Muscle of leg (tissue), 3 donors: ENCODE measurements at regions not wholly inside any gene's neighbourhood (a gene's known extent, or its start where the extent isn't known, plus 50 kb on each side); places are given as distances from the start of the nearest gene placed in this dataset.

Experiments
- DNase-seq: peaks from one replicate; pipeline ENCODE4 v3.0.0; 2013
- H3K27ac ChIP-seq: one replicate; pipeline ENCODE4 v1.5.1; 2013; ENCODE audit warnings: mild to moderate bottlenecking, low read length, control low read depth
- H3K27me3 ChIP-seq: one replicate; pipeline ENCODE4 v1.6.1; 2013; ENCODE audit warnings: low read length; ENCODE audit not compliant: control insufficient read depth, insufficient read depth
- H3K36me3 ChIP-seq: one replicate; pipeline ENCODE4 v1.6.1; 2013; ENCODE audit warnings: low read length; ENCODE audit not compliant: control insufficient read depth, insufficient read depth
- H3K4me1 ChIP-seq: one replicate; pipeline ENCODE4 v1.6.1; 2013; ENCODE audit warnings: low read length; ENCODE audit not compliant: control insufficient read depth, insufficient read depth
- H3K4me3 ChIP-seq: one replicate; pipeline ENCODE4 v1.5.1; 2013; ENCODE audit warnings: low read length, control low read depth
- H3K9me3 ChIP-seq: replicated peaks from 2 replicates; pipeline ENCODE4 v1.6.1; 2013; ENCODE audit warnings: low read depth, low read length; ENCODE audit not compliant: control insufficient read depth
- WGBS: methylation state at CpG from one replicate; pipeline ENCODE4 v1.1.5; 2013; ENCODE audit warnings: missing lambda C conversion rate; ENCODE audit not compliant: insufficient coverage; 5-methylcytosine and 5-hydroxymethylcytosine counted together

GRCh38 chr1:88399690-88400089 is 284.4 kb upstream of the PKN2 start:
- H3K27ac ChIP-seq, result no peak overlapping the region
- DNase-seq, result no peak
- H3K36me3 ChIP-seq, result no peaks in the 10 kb centered on the region
- no peak overlapping the region for H3K4me3 ChIP-seq
- 83% methylated on average over 1 of the region's 1 CpG for WGBS
- no peaks in the 10 kb centered on the region for H3K4me1 ChIP-seq
- H3K9me3 ChIP-seq, result no peaks in the 10 kb centered on the region
- no peaks in the 10 kb centered on the region for H3K27me3 ChIP-seq

- H3K9me3 ChIP-seq, result no peaks in the 10 kb centered on the region
- H3K36me3 ChIP-seq, result no peaks in the 10 kb centered on the region
- no peaks in the 10 kb centered on the region for H3K4me1 ChIP-seq
- no CpG with 5 or more reads among the region's 1 CpG for WGBS
- H3K27me3 ChIP-seq, result no peaks in the 10 kb centered on the region
- no peak for DNase-seq
- H3K4me3 ChIP-seq, result no peak overlapping the region
- H3K27ac ChIP-seq, result no peak overlapping the region
These were observed 282.8 kb upstream of the PKN2 start for GRCh38 chr1:88401313-88401712.

GRCh38 chr1:88404582-88404981 is 279.5 kb upstream of the PKN2 start:
- WGBS, result 100% methylated on average over 1 of the region's 5 CpGs

GRCh38 chr1:88407248-88407647 is 276.8 kb upstream of the PKN2 start:
- Histone ChIP-seq H3K4me3 (no peak overlapping the region), H3K4me1 (no peaks in the 10 kb centered on the region), H3K9me3 (no peaks in the 10 kb centered on the region), H3K36me3 (no peaks in the 10 kb centered on the region), H3K27me3 (no peaks in the 10 kb centered on the region), H3K27ac (no peak overlapping the region)
- 87% methylated on average over 2 of the region's 3 CpGs for WGBS
- no peak for DNase-seq

More at GRCh38 chr1:88404582-88404981, 279.5 kb upstream of the PKN2 start:
- no peaks in the 10 kb centered on the region for H3K4me1 ChIP-seq
- H3K4me3 ChIP-seq, result no peak overlapping the region
- no peaks in the 10 kb centered on the region for H3K27me3 ChIP-seq
- H3K9me3 ChIP-seq, result no peaks in the 10 kb centered on the region
- no peak overlapping the region for H3K27ac ChIP-seq
- DNase-seq, result no peak
- H3K36me3 ChIP-seq, result no peaks in the 10 kb centered on the region

GRCh38 chr1:88421997-88422396 is 262.1 kb upstream of the PKN2 start:
- Histone ChIP-seq H3K4me3 (no peak overlapping the region), H3K4me1 (no peaks in the 10 kb centered on the region), H3K9me3 (peaks cover 29% of the 10 kb centered on the region), H3K27me3 (no peaks in the 10 kb centered on the region), H3K36me3 (no peaks in the 10 kb centered on the region), H3K27ac (no peak overlapping the region)
- DNase-seq, result no peak
- WGBS, result no CpG with 5 or more reads among the region's 1 CpG

GRCh38 chr1:88433556-88433955 is 250.5 kb upstream of the PKN2 start:
- Histone ChIP-seq H3K4me1 (no peaks in the 10 kb centered on the region), H3K4me3 (no peak overlapping the region), H3K27me3 (no peaks in the 10 kb centered on the region), H3K36me3 (no peaks in the 10 kb centered on the region), H3K9me3 (peaks cover 9% of the 10 kb centered on the region), H3K27ac (no peak overlapping the region)
- no CpG with 5 or more reads among the region's 1 CpG for WGBS
- no peak for DNase-seq

GRCh38 chr1:88434836-88435235 is 249.2 kb upstream of the PKN2 start:
- Histone ChIP-seq H3K27me3 (no peaks in the 10 kb centered on the region), H3K27ac (no peak overlapping the region), H3K4me3 (no peak overlapping the region), H3K9me3 (peaks cover 9% of the 10 kb centered on the region), H3K4me1 (no peaks in the 10 kb centered on the region), H3K36me3 (no peaks in the 10 kb centered on the region)
- DNase-seq, result no peak

- 100% methylated on average over 1 of the region's 2 CpGs for WGBS
These were observed 243.1 kb upstream of the PKN2 start for GRCh38 chr1:88441022-88441421.

GRCh38 chr1:88451856-88452255 is 232.2 kb upstream of the PKN2 start:
- Histone ChIP-seq H3K27ac (no peak overlapping the region), H3K4me1 (no peaks in the 10 kb centered on the region), H3K4me3 (no peak overlapping the region), H3K27me3 (no peaks in the 10 kb centered on the region), H3K36me3 (no peaks in the 10 kb centered on the region), H3K9me3 (no peaks in the 10 kb centered on the region)
- DNase-seq, result no peak

More at GRCh38 chr1:88441022-88441421, 243.1 kb upstream of the PKN2 start:
- Histone ChIP-seq H3K4me1 (no peaks in the 10 kb centered on the region), H3K4me3 (no peak overlapping the region), H3K9me3 (peaks cover 2% of the 10 kb centered on the region), H3K27me3 (no peaks in the 10 kb centered on the region), H3K36me3 (no peaks in the 10 kb centered on the region), H3K27ac (no peak overlapping the region)
- no peak for DNase-seq

- Histone ChIP-seq H3K4me1 (no peaks in the 10 kb centered on the region), H3K9me3 (no peaks in the 10 kb centered on the region), H3K27ac (no peak overlapping the region), H3K27me3 (no peaks in the 10 kb centered on the region), H3K4me3 (no peak overlapping the region), H3K36me3 (no peaks in the 10 kb centered on the region)
- 75% methylated on average over 1 of the region's 7 CpGs for WGBS
- DNase-seq, result no peak
These were observed 230.8 kb upstream of the PKN2 start for GRCh38 chr1:88453295-88453694.

GRCh38 chr1:88454781-88455180 is 229.3 kb upstream of the PKN2 start:
- Histone ChIP-seq H3K36me3 (no peaks in the 10 kb centered on the region), H3K27me3 (no peaks in the 10 kb centered on the region), H3K27ac (no peak overlapping the region), H3K4me3 (no peak overlapping the region), H3K9me3 (no peaks in the 10 kb centered on the region), H3K4me1 (no peaks in the 10 kb centered on the region)
- 100% methylated on average over 1 of the region's 4 CpGs for WGBS
- DNase-seq, result no peak
